Muscle layer of colon (tissue), 2 donors: ENCODE measurements at regions not wholly inside any gene's neighbourhood (a gene's known extent, or its start where the extent isn't known, plus 50 kb on each side); places are given as distances from the start of the nearest gene placed in this dataset.

Experiments
- H3K27ac ChIP-seq: one replicate; pipeline ENCODE4 v1.7.0; 2013; ENCODE audit warnings: low read depth, mild to moderate bottlenecking, low read length, moderate library complexity
- H3K27me3 ChIP-seq, 2 donors: one replicate each; pipeline ENCODE4 v1.7.0; 2013; ENCODE audit warnings: low read length in 2 of 2, mild to moderate bottlenecking in 2 of 2; ENCODE audit not compliant: insufficient read depth in 2 of 2, control insufficient read depth in 1 of 2
- H3K36me3 ChIP-seq: one replicate; pipeline ENCODE4 v1.7.0; 2013; ENCODE audit warnings: mild to moderate bottlenecking, low read length; ENCODE audit not compliant: insufficient read depth
- H3K4me1 ChIP-seq: one replicate; pipeline ENCODE4 v1.7.0; 2013; ENCODE audit warnings: mild to moderate bottlenecking, low read length; ENCODE audit not compliant: insufficient read depth
- H3K4me3 ChIP-seq, 2 donors: one replicate each; pipeline ENCODE4 v1.7.0; 2013; ENCODE audit warnings: low read length in 2 of 2, low read depth in 1 of 2, mild to moderate bottlenecking in 1 of 2, moderate library complexity in 1 of 2
- H3K9ac ChIP-seq: one replicate; pipeline ENCODE4 v1.7.0; 2013; ENCODE audit warnings: low read length
- H3K9me3 ChIP-seq: one replicate; pipeline ENCODE4 v1.7.0; 2013; ENCODE audit warnings: mild to moderate bottlenecking, low read length
- donor health status: abdominal sarcoma.
- donor health status: Adenocarcinoma of cecum.

DNA sequence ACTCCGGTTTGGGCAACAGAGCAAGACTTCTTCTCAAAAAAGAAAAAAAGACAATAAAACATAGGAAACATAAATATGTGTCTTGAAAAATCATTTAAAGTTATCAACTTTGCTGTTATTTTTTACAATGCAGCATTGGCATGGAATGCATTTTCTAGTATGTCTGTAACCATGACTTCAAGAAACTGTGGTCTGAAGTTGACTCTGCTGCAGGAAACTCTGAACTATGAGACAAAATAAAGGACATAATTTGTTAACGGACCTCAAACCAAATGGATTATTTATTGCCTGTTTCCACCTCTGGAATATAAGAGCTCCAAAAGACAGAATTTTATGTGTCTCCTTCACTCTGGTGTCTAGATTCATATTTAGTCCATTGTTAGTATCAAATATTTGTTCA lies 79.1 kb downstream of the TRIB2 start:
- no peaks in the 10 kb centered on the region for H3K36me3 ChIP-seq
- no peak overlapping the region for H3K27ac ChIP-seq
- no peaks in the 10 kb centered on the region for H3K27me3 ChIP-seq
- no peak overlapping the region for H3K9ac ChIP-seq
- no peak overlapping the region for H3K4me3 ChIP-seq
- H3K4me1 ChIP-seq: no peaks in the 10 kb centered on the region
- H3K9me3 ChIP-seq: no peaks in the 10 kb centered on the region

- Histone ChIP-seq H3K27me3 (no peaks in the 10 kb centered on the region), H3K27ac (no peak overlapping the region), H3K9me3 (no peaks in the 10 kb centered on the region), H3K4me1 (no peaks in the 10 kb centered on the region), H3K9ac (no peak overlapping the region), H3K36me3 (no peaks in the 10 kb centered on the region), H3K4me3 (no peak overlapping the region)
Observed at GRCh38 chr2:12796657-12797056, 79.9 kb downstream of the TRIB2 start.

DNA sequence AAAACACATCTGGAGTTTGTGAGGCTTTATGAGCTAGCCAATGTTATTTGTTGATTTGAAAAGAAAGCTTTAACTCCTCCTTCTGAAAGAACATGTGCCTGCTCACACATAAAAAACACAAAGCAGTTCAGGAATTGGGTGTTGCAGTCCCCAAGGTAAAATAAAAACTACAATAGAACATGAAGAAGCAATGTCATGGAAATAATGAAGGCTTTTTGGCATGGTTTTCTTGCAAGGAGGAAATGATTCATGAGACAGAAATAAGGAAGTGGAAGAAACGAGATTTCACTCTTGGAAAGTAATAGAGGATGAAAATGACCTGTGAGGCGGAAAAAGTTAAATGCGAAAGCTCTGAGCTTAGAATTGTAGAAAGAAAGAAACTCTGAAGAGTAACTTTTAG lies 81.1 kb downstream of the TRIB2 start:
- no peaks in the 10 kb centered on the region for H3K36me3 ChIP-seq
- no peak overlapping the region for H3K9ac ChIP-seq
- H3K9me3 ChIP-seq: no peaks in the 10 kb centered on the region
- no peaks in the 10 kb centered on the region for H3K27me3 ChIP-seq
- no peak overlapping the region for H3K27ac ChIP-seq
- H3K4me1 ChIP-seq: no peaks in the 10 kb centered on the region
- no peak overlapping the region for H3K4me3 ChIP-seq

- peaks cover 13% of the 10 kb centered on the region for H3K4me1 ChIP-seq
- no peak overlapping the region for H3K4me3 ChIP-seq
- no peak overlapping the region for H3K27ac ChIP-seq
- no peak overlapping the region for H3K9ac ChIP-seq
- no peaks in the 10 kb centered on the region for H3K27me3 ChIP-seq
- H3K36me3 ChIP-seq: no peaks in the 10 kb centered on the region
- no peaks in the 10 kb centered on the region for H3K9me3 ChIP-seq
Observed at GRCh38 chr2:12803607-12804006, 86.9 kb downstream of the TRIB2 start.

- peaks cover 13% of the 10 kb centered on the region for H3K4me1 ChIP-seq
- H3K36me3 ChIP-seq: no peaks in the 10 kb centered on the region
- H3K9me3 ChIP-seq: no peaks in the 10 kb centered on the region
- no peaks in the 10 kb centered on the region for H3K27me3 ChIP-seq
- H3K27ac ChIP-seq: no peak overlapping the region
- no peak overlapping the region for H3K9ac ChIP-seq
- H3K4me3 ChIP-seq: no peak overlapping the region
Observed at GRCh38 chr2:12804091-12804856, 87.5 kb downstream of the TRIB2 start.

DNA sequence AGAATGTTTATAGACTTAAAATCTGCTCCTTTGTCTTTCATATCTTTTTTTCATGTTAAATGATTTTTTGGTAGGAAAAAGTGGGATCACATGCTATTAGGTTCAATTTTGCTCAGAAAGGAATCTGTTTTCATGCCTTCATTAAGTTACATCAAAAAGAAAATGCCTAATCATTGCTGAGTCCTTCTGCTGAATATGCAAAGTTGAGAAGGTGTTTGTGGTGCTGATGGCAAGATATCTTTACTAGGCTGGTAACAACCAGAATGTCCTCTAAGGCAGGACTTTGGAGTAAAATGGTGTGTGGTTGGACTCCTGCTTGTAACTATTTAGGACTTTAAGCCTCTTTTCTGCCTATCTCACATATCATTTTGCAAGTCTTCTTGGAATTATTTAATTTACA lies 88.3 kb downstream of the TRIB2 start:
- Histone ChIP-seq H3K27ac (no peak overlapping the region), H3K36me3 (no peaks in the 10 kb centered on the region), H3K4me1 (peaks cover 13% of the 10 kb centered on the region), H3K4me3 (no peak overlapping the region), H3K9ac (no peak overlapping the region), H3K9me3 (no peaks in the 10 kb centered on the region), H3K27me3 (no peaks in the 10 kb centered on the region)

- peak overlapping the region; percentile 36 for H3K27ac ChIP-seq
- H3K27me3 ChIP-seq: no peaks in the 10 kb centered on the region
- H3K36me3 ChIP-seq: no peaks in the 10 kb centered on the region
- no peak overlapping the region for H3K4me3 ChIP-seq
- no peaks in the 10 kb centered on the region for H3K9me3 ChIP-seq
- H3K4me1 ChIP-seq: peaks cover 13% of the 10 kb centered on the region
- H3K9ac ChIP-seq: no peak overlapping the region
Observed at GRCh38 chr2:12806549-12807242, 90.0 kb downstream of the TRIB2 start.

- Histone ChIP-seq H3K36me3 (no peaks in the 10 kb centered on the region), H3K9ac (no peak overlapping the region), H3K4me1 (peaks cover 13% of the 10 kb centered on the region), H3K9me3 (no peaks in the 10 kb centered on the region), H3K27me3 (no peaks in the 10 kb centered on the region), H3K27ac (no peak overlapping the region), H3K4me3 (no peak overlapping the region)
Observed at GRCh38 chr2:12807907-12808810, 91.4 kb downstream of the TRIB2 start.

DNA sequence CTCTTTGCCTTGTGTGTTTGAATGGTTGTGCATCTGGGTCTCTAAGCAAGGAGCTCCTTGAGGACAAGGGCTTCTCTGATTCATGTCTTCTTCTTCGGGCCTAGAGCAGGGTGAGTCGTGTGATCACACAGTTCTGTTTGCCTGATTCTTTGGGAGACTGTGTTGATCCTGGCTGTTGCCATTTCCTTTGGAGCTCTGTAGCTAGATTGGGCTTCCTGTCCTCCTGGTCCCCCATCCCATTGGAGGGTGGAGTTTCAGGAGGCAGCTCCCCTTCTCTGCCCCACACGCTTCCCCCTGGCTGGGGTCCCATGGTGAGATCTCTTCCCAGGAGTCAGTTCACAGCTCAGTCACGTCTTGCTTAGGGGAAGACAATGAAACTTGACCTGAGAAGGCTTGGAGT lies 92.8 kb downstream of the TRIB2 start:
- H3K4me3 ChIP-seq: no peak overlapping the region
- H3K27me3 ChIP-seq: no peaks in the 10 kb centered on the region
- H3K27ac ChIP-seq: no peak overlapping the region

GRCh38 chr2:12811916-12812315 lies 95.2 kb downstream of the TRIB2 start:
- H3K36me3 ChIP-seq: no peaks in the 10 kb centered on the region
- H3K9me3 ChIP-seq: no peaks in the 10 kb centered on the region
- no peak overlapping the region for H3K4me3 ChIP-seq
- H3K27ac ChIP-seq: no peak overlapping the region
- no peaks in the 10 kb centered on the region for H3K27me3 ChIP-seq
- H3K4me1 ChIP-seq: peaks cover 3% of the 10 kb centered on the region
- H3K9ac ChIP-seq: no peak overlapping the region

More for the DNA sequence above, 92.8 kb downstream of the TRIB2 start:
- Histone ChIP-seq H3K9ac (no peak overlapping the region), H3K9me3 (no peaks in the 10 kb centered on the region), H3K36me3 (no peaks in the 10 kb centered on the region), H3K4me1 (peaks cover 13% of the 10 kb centered on the region)

DNA sequence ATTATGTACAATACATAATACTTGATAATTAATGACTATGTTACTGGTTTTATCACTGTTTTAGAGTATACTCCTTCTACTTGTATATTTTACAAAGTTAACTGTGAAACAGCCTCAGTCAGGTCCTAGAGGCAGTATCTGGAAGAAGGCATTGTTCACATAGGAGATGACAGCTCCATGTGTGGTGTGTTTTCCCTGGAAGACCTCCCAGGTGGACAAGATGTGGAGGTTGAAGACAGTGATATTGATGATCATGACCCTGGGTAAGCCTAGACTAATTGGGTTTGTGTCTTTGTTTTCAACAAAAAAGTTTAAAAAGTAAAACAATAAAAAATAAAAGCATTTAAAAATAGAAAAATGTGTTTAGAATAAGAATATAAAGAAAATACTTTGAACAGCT lies 96.4 kb downstream of the TRIB2 start:
- Histone ChIP-seq H3K27me3 (no peaks in the 10 kb centered on the region), H3K4me1 (no peaks in the 10 kb centered on the region), H3K4me3 (no peak overlapping the region), H3K27ac (no peak overlapping the region), H3K9me3 (no peaks in the 10 kb centered on the region), H3K36me3 (no peaks in the 10 kb centered on the region), H3K9ac (no peak overlapping the region)
